ENCODE measurements at regions not wholly inside any gene's neighbourhood (a gene's known extent, or its start where the extent isn't known, plus 50 kb on each side); places are given as distances from the start of the nearest gene placed in this dataset.

GRCh38 chr4:181176306-181176705 is 1066.9 kb upstream of the TENM3 start:
- no peak for DNase-seq (ENCODE audit: low read depth)
- TF ChIP-seq CTCF (IDR thresholded peaks at IDR 0.05; ENCODE audit: low read length, missing control alignments), result no peak
- H3K4me3 ChIP-seq (replicated peaks; ENCODE audit: low read depth, low read length), result no peak overlapping the region

- no peak for TF ChIP-seq CTCF (IDR thresholded peaks at IDR 0.05; ENCODE audit: low read length, missing control alignments)
- DNase-seq (ENCODE audit: low read depth), result no peak
- H3K4me3 ChIP-seq (replicated peaks; ENCODE audit: low read depth, low read length), result no peak overlapping the region
These were observed 1061.9 kb upstream of the TENM3 start for GRCh38 chr4:181181331-181181730.

GRCh38 chr4:181189751-181190150 is 1053.5 kb upstream of the TENM3 start:
- TF ChIP-seq CTCF (IDR thresholded peaks at IDR 0.05; ENCODE audit: low read length, missing control alignments), result no peak
- no peak for DNase-seq (ENCODE audit: low read depth)
- no peak overlapping the region for H3K4me3 ChIP-seq (replicated peaks; ENCODE audit: low read depth, low read length)

GRCh38 chr4:181193131-181193930 is 1049.9 kb upstream of the TENM3 start:
- TF ChIP-seq CTCF (IDR thresholded peaks at IDR 0.05; ENCODE audit: low read length, missing control alignments), result no peak
- DNase-seq (ENCODE audit: low read depth), result no peak
- no peak overlapping the region for H3K4me3 ChIP-seq (replicated peaks; ENCODE audit: low read depth, low read length)

- no peak overlapping the region for H3K4me3 ChIP-seq (replicated peaks; ENCODE audit: low read depth, low read length)
- no peak for DNase-seq (ENCODE audit: low read depth)
- TF ChIP-seq CTCF (IDR thresholded peaks at IDR 0.05; ENCODE audit: low read length, missing control alignments), result no peak
These were observed 1049.1 kb upstream of the TENM3 start for GRCh38 chr4:181194096-181194495.

GRCh38 chr4:181200076-181200475 is 1043.1 kb upstream of the TENM3 start:
- no peak for DNase-seq (ENCODE audit: low read depth)
- no peak overlapping the region for H3K4me3 ChIP-seq (replicated peaks; ENCODE audit: low read depth, low read length)
- TF ChIP-seq CTCF (IDR thresholded peaks at IDR 0.05; ENCODE audit: low read length, missing control alignments), result no peak

- H3K4me3 ChIP-seq (replicated peaks; ENCODE audit: low read depth, low read length), result no peak overlapping the region
- TF ChIP-seq CTCF (IDR thresholded peaks at IDR 0.05; ENCODE audit: low read length, missing control alignments), result no peak
- no peak for DNase-seq (ENCODE audit: low read depth)
These were observed 1041.0 kb upstream of the TENM3 start for GRCh38 chr4:181202240-181202639.
